ENCODE measurements at regions not wholly inside any gene's neighbourhood (a gene's known extent, or its start where the extent isn't known, plus 50 kb on each side); places are given as distances from the start of the nearest gene placed in this dataset.

DNA sequence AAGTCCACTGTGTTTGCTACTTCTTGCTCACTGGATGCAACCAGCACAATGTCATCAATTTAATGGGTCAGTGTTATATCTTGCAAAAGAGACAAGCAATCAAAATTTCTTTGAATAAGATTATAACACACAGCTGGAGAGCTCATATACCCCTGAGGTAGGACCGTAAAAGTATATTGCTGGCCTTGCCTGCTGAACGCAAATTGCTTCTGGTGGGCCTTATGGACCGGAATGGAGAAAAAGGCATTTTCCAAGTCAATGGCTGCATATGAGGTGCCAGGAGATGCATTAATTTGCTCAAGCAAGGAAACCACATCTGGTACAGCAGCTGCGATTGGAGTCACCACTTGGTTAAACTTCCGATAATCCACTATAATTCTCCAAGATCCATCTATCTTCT is 119.1 kb downstream of the ZNF280B start:
- TF ChIP-seq, protein P1, sequence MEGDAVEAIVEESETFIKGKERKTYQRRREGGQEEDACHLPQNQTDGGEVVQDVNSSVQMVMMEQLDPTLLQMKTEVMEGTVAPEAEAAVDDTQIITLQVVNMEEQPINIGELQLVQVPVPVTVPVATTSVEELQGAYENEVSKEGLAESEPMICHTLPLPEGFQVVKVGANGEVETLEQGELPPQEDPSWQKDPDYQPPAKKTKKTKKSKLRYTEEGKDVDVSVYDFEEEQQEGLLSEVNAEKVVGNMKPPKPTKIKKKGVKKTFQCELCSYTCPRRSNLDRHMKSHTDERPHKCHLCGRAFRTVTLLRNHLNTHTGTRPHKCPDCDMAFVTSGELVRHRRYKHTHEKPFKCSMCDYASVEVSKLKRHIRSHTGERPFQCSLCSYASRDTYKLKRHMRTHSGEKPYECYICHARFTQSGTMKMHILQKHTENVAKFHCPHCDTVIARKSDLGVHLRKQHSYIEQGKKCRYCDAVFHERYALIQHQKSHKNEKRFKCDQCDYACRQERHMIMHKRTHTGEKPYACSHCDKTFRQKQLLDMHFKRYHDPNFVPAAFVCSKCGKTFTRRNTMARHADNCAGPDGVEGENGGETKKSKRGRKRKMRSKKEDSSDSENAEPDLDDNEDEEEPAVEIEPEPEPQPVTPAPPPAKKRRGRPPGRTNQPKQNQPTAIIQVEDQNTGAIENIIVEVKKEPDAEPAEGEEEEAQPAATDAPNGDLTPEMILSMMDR (IDR thresholded peaks at IDR 0.05) = no peak
- TF ChIP-seq POLR2A (IDR thresholded peaks at IDR 0.05) = no peak

Measured in adrenal gland (tissue), 5 donors.